NT2/D1 (cell line): ENCODE measurements at regions not wholly inside any gene's neighbourhood (a gene's known extent, or its start where the extent isn't known, plus 50 kb on each side); places are given as distances from the start of the nearest gene placed in this dataset.

Experiments
- YY1 ChIP-seq: IDR thresholded peaks from 2 replicates; pipeline ENCODE4 v1.6.1; 2011; ENCODE audit not compliant: insufficient read length, insufficient read depth
- ZNF274 ChIP-seq: IDR thresholded peaks from 2 replicates; pipeline ENCODE4 v1.6.1; 2011; ENCODE audit warnings: mild to moderate bottlenecking, low read depth, low read length

GRCh38 chr18:14941256-14941655 lies 193.3 kb downstream of the ANKRD30B start:
- TF ChIP-seq YY1: no peak
- no peak for TF ChIP-seq ZNF274
